ENCODE measurements at regions not wholly inside any gene's neighbourhood (a gene's known extent, or its start where the extent isn't known, plus 50 kb on each side); places are given as distances from the start of the nearest gene placed in this dataset.

DNA sequence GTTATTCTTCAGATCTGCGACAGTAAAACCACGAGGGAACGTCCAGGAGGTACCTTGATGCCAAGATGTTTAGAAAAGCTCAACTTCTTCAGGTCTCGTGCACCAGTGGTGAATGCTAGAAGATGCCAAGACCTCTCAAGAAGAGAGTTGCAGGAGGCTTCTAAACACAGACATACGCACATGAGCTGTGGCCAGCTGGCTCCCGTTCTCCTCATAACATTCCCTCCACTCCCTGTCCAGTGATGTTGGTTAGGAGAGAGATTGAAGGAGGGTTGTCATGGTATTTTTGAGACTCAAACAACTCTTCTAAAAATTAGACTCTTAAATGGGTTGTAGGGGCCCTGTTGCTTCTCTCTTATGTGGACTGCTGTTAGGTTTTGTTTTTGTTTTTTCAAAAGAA is 184.3 kb downstream of the QDPR start:
- H2AFZ ChIP-seq, result no peak overlapping the region
- H3K9me2 ChIP-seq (ENCODE audit: insufficient read depth), result no peaks in the 10 kb centered on the region
- intact Hi-C loops (cut with micrococcal nuclease; ENCODE audit: unreplicated experiment), result no loop called here
- H3K4me3 ChIP-seq, result no peak overlapping the region
- no peak for DNase-seq
- H3K4me1 ChIP-seq (replicated peaks; ENCODE audit: insufficient read depth), result peaks cover 8% of the 10 kb centered on the region
- H3F3A ChIP-seq (ENCODE audit: insufficient read depth, low read depth), result peaks cover 2% of the 10 kb centered on the region; the same call in 1 of the 2 replicates
- BruUV-seq (replicated peaks), result no TSS peak
- no peaks in the 10 kb centered on the region for H3K36me3 ChIP-seq (ENCODE audit: low read depth)
- TF ChIP-seq CTCF (conservative IDR thresholded peaks at IDR 0.05), result no peak
- TF ChIP-seq EZH2 (IDR thresholded peaks at IDR 0.05; ENCODE audit: low read depth), result no peak
- ChIA-PET CTCF (no interaction called here), POLR2A (ENCODE audit: unreplicated experiment) (interaction anchor here (0.7 kb wide), 1 partner anchor 17 kb away, joined by 6 read pairs; no protein-coding TSS in a partner anchor)
- no peaks in the 10 kb centered on the region for H4K20me1 ChIP-seq (ENCODE audit: insufficient read depth)
- H3K27ac ChIP-seq, result no peak overlapping the region
- no peaks in the 10 kb centered on the region for H3K27me3 ChIP-seq (ENCODE audit: insufficient read depth, low read depth)
- no peaks in the 10 kb centered on the region for H3K9me3 ChIP-seq (ENCODE audit: insufficient read depth, low read depth)
- no peaks in the 10 kb centered on the region for H3K79me2 ChIP-seq (ENCODE audit: low read depth)
- H3K4me2 ChIP-seq, result no peak overlapping the region

DNA sequence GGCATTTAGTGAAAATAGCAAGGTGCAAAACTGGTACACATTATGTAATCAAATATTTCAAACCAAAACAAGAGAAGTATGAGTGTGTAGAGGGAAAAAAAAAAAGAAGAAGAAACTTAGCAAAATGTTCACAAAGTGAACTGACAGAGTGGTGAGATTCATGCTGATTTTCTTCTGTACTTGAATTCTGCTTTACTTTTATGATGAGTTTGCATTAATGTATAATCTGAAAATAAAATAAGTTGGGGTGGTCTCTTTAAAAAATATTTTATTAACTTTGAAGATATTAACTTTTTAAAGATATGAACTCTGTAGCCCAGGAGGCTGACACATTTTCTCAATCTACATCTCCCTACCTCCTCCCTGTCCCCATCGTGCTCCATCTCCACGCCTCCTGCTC is 185.1 kb downstream of the QDPR start:
- ChIA-PET CTCF (no interaction called here), POLR2A (ENCODE audit: unreplicated experiment) (no interaction called here)
- Histone ChIP-seq H3K27me3 (ENCODE audit: insufficient read depth, low read depth) (no peaks in the 10 kb centered on the region), H4K20me1 (ENCODE audit: insufficient read depth) (no peaks in the 10 kb centered on the region), H3K9me2 (ENCODE audit: insufficient read depth) (no peaks in the 10 kb centered on the region), H3K4me1 (replicated peaks; ENCODE audit: insufficient read depth) (peaks cover 8% of the 10 kb centered on the region), H3K27ac (no peak overlapping the region), H3K9me3 (ENCODE audit: insufficient read depth, low read depth) (no peaks in the 10 kb centered on the region), H3F3A (ENCODE audit: insufficient read depth, low read depth) (peaks cover 2% of the 10 kb centered on the region; the same call in 1 of the 2 replicates), H3K36me3 (ENCODE audit: low read depth) (no peaks in the 10 kb centered on the region), H3K4me3 (no peak overlapping the region), H3K4me2 (no peak overlapping the region), H3K79me2 (ENCODE audit: low read depth) (no peaks in the 10 kb centered on the region), H2AFZ (no peak overlapping the region)
- BruUV-seq (replicated peaks), result no TSS peak
- DNase-seq, result no peak
- intact Hi-C loops (cut with micrococcal nuclease; ENCODE audit: unreplicated experiment), result no loop called here
- TF ChIP-seq CTCF (conservative IDR thresholded peaks at IDR 0.05) (no peak), EZH2 (IDR thresholded peaks at IDR 0.05; ENCODE audit: low read depth) (no peak)

DNA sequence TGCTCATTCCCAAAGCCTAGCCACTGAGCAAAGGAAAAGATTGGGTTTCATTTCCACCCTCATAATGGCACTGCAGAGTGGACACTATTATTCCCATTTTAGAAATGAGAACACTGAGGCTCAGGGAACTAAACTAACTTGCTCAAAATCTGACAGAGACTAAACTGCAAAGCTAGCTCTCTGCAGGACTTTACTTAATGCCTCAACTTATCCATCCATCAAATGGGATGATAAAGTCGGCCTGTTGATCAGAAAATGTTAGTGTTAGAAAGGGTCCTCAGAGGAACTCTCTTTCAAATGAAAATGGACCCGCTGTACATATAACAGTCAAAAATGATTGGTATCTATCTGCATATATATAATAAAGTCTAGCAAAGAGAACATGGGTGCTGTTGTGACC is 186.8 kb downstream of the QDPR start:
- no peak for DNase-seq
- Histone ChIP-seq H2AFZ (no peak overlapping the region), H3K4me2 (no peak overlapping the region), H3K4me3 (no peak overlapping the region), H3K9me2 (ENCODE audit: insufficient read depth) (no peaks in the 10 kb centered on the region), H3K79me2 (ENCODE audit: low read depth) (no peaks in the 10 kb centered on the region), H3K4me1 (replicated peaks; ENCODE audit: insufficient read depth) (peaks cover 8% of the 10 kb centered on the region; the same call in 1 of the 2 replicates), H3F3A (ENCODE audit: insufficient read depth, low read depth) (no peaks in the 10 kb centered on the region), H3K27me3 (ENCODE audit: insufficient read depth, low read depth) (0 out of 2 replicates have a peak, but pooled peaks cover 5% of the 10 kb centered on the region), H3K27ac (no peak overlapping the region), H4K20me1 (ENCODE audit: insufficient read depth) (no peaks in the 10 kb centered on the region), H3K9me3 (ENCODE audit: insufficient read depth, low read depth) (no peaks in the 10 kb centered on the region), H3K36me3 (ENCODE audit: low read depth) (no peaks in the 10 kb centered on the region)
- POLR2A ChIA-PET (ENCODE audit: unreplicated experiment), result no interaction called here
- no TSS peak for BruUV-seq (replicated peaks)
- CTCF ChIA-PET, result no interaction called here
- no peak for TF ChIP-seq EZH2 (IDR thresholded peaks at IDR 0.05; ENCODE audit: low read depth)
- no peak for TF ChIP-seq CTCF (conservative IDR thresholded peaks at IDR 0.05)
- intact Hi-C loops (cut with micrococcal nuclease; ENCODE audit: unreplicated experiment), result no loop called here
